H9 (cell line): ENCODE measurements at regions not wholly inside any gene's neighbourhood (a gene's known extent, or its start where the extent isn't known, plus 50 kb on each side); places are given as distances from the start of the nearest gene placed in this dataset.

Experiments used
- DNase-seq: peaks from one replicate; pipeline ENCODE4 v3.0.0-alpha.2; 2017
- H2AFZ ChIP-seq: one replicate; pipeline ENCODE4 v1.6.1; 2013; ENCODE audit warnings: mild to moderate bottlenecking, low read length, control low read depth, moderate library complexity
- H2AK5ac ChIP-seq: 2 replicates; pipeline ENCODE4 v1.6.1; 2013; ENCODE audit warnings: low read length, control low read depth, mixed read lengths; ENCODE audit not compliant: insufficient read length
- H2BK120ac ChIP-seq: one replicate; pipeline ENCODE4 v1.6.1; 2013; ENCODE audit warnings: low read depth, mild to moderate bottlenecking, low read length, control low read depth, inconsistent platforms; ENCODE audit not compliant: poor library complexity, severe bottlenecking
- H2BK12ac ChIP-seq: 2 replicates; pipeline ENCODE4 v1.6.1; 2013; ENCODE audit warnings: low read length, control low read depth, mixed read lengths, low read depth; ENCODE audit not compliant: insufficient read length
- H2BK15ac ChIP-seq: 2 replicates; pipeline ENCODE4 v1.6.1; 2013; ENCODE audit warnings: low read depth, low read length, control low read depth
- H2BK20ac ChIP-seq: one replicate; pipeline ENCODE4 v1.6.1; 2013; ENCODE audit warnings: low read depth, mild to moderate bottlenecking, low read length, control low read depth, inconsistent platforms; ENCODE audit not compliant: poor library complexity, severe bottlenecking
- H2BK5ac ChIP-seq: 2 replicates; pipeline ENCODE4 v1.6.1; 2013; ENCODE audit warnings: low read length, control low read depth, mixed read lengths; ENCODE audit not compliant: insufficient read length
- H3K14ac ChIP-seq: 2 replicates; pipeline ENCODE4 v1.6.1; 2013; ENCODE audit warnings: low read length, control low read depth; ENCODE audit not compliant: insufficient read depth
- H3K18ac ChIP-seq: 2 replicates; pipeline ENCODE4 v1.6.1; 2013; ENCODE audit warnings: low read depth, mild to moderate bottlenecking, mixed read lengths, low read length, control low read depth; ENCODE audit not compliant: insufficient read length
- H3K23ac ChIP-seq: 2 replicates; pipeline ENCODE4 v1.6.1; 2013; ENCODE audit warnings: low read length, control low read depth, mixed read lengths, low read depth; ENCODE audit not compliant: insufficient read length
- H3K23me2 ChIP-seq: 2 replicates; pipeline ENCODE4 v1.6.1; 2013; ENCODE audit warnings: low read depth, mild to moderate bottlenecking, mixed read lengths, low read length, control low read depth; ENCODE audit not compliant: insufficient read length, poor library complexity, severe bottlenecking
- H3K27ac ChIP-seq: 2 replicates; pipeline ENCODE4 v1.5.1; 2013; ENCODE audit warnings: low read length, control low read depth, mixed read lengths, low read depth; ENCODE audit not compliant: insufficient read length
- H3K27me3 ChIP-seq: 2 replicates; pipeline ENCODE4 v1.6.1; 2013; ENCODE audit warnings: low read length, control low read depth, inconsistent platforms; ENCODE audit not compliant: insufficient read depth
- H3K4ac ChIP-seq: 2 replicates; pipeline ENCODE4 v1.6.1; 2013; ENCODE audit warnings: low read depth, mild to moderate bottlenecking, control low read depth, inconsistent platforms, low read length, moderate library complexity
- H3K4me1 ChIP-seq: 2 replicates; pipeline ENCODE4 v1.6.1; 2013; ENCODE audit warnings: low read length, control low read depth, inconsistent platforms; ENCODE audit not compliant: insufficient read depth
- H3K4me2 ChIP-seq: 2 replicates; pipeline ENCODE4 v1.6.1; 2013; ENCODE audit warnings: low read length, control low read depth, mixed read lengths; ENCODE audit not compliant: insufficient read length, insufficient read depth
- H3K56ac ChIP-seq: 2 replicates; pipeline ENCODE4 v1.6.1; 2013; ENCODE audit warnings: low read depth, mild to moderate bottlenecking, mixed read lengths, low read length, control low read depth; ENCODE audit not compliant: insufficient read length
- H3K79me1 ChIP-seq: 2 replicates; pipeline ENCODE4 v1.6.1; 2013; ENCODE audit warnings: low read depth, mild to moderate bottlenecking, moderate library complexity, low read length, control low read depth, inconsistent platforms; ENCODE audit not compliant: insufficient read depth, poor library complexity, severe bottlenecking
- H3K79me2 ChIP-seq: 2 replicates; pipeline ENCODE4 v1.6.1; 2013; ENCODE audit warnings: low read length, control low read depth, inconsistent platforms; ENCODE audit not compliant: insufficient read depth
- H3K9ac ChIP-seq: 2 replicates; pipeline ENCODE4 v1.6.1; 2013; ENCODE audit warnings: low read length, control low read depth, mixed read lengths; ENCODE audit not compliant: insufficient read length; ENCODE audit errors: extremely low read depth
- H3K9me3 ChIP-seq: one replicate; pipeline ENCODE4 v1.6.1; 2013; ENCODE audit warnings: low read depth, low read length, inconsistent platforms; ENCODE audit not compliant: control insufficient read depth
- H3T11ph ChIP-seq: one replicate; pipeline ENCODE4 v1.6.1; 2013; ENCODE audit warnings: mild to moderate bottlenecking, low read length, control low read depth, inconsistent platforms
- H4K20me1 ChIP-seq: one replicate; pipeline ENCODE4 v1.6.1; 2013; ENCODE audit not compliant: control insufficient read depth, insufficient read length, insufficient read depth
- H4K5ac ChIP-seq: 2 replicates; pipeline ENCODE4 v1.6.1; 2013; ENCODE audit warnings: low read depth, mild to moderate bottlenecking, mixed read lengths, low read length, control low read depth; ENCODE audit not compliant: insufficient read length
- H4K8ac ChIP-seq: replicated peaks from 2 replicates; pipeline ENCODE4 v1.6.1; 2013; ENCODE audit warnings: low read length, control low read depth, mixed read lengths, low read depth; ENCODE audit not compliant: insufficient read length
- H4K91ac ChIP-seq: 2 replicates; pipeline ENCODE4 v1.6.1; 2013; ENCODE audit warnings: low read depth, mild to moderate bottlenecking, moderate library complexity, mixed read lengths, low read length, control low read depth; ENCODE audit not compliant: insufficient read length
- H3K27ac Mint-ChIP-seq, 3 experiments: 2 replicates in 2 of 3; 3 replicates in 1 of 3; pipeline ENCODE4 v1.8.0; 2020 to 2021; ENCODE audit warnings: mixed read lengths in 3 of 3, mild to moderate bottlenecking in 1 of 3, moderate library complexity in 1 of 3
- H3K27me3 Mint-ChIP-seq: 2 replicates; pipeline ENCODE4 v1.8.0; 2021; ENCODE audit warnings: low read depth, mild to moderate bottlenecking, moderate library complexity, mixed read lengths
- H3K36me3 Mint-ChIP-seq, 3 experiments: 2 replicates in 2 of 3; 3 replicates in 1 of 3; pipeline ENCODE4 v1.8.0; 2020 to 2021; ENCODE audit warnings: low read depth in 3 of 3, mixed read lengths in 3 of 3; ENCODE audit not compliant: insufficient read depth in 1 of 3
- H3K4me1 Mint-ChIP-seq, 2 experiments: 2 replicates each; pipeline ENCODE4 v1.8.0; 2020; ENCODE audit warnings: mixed read lengths in 2 of 2
- H3K4me3 Mint-ChIP-seq, 2 experiments: 2 replicates in 1 of 2; 3 replicates in 1 of 2; pipeline ENCODE4 v1.8.0; 2020 to 2021; ENCODE audit warnings: mild to moderate bottlenecking in 2 of 2, mixed read lengths in 2 of 2, moderate library complexity in 1 of 2
- H3K9me3 Mint-ChIP-seq, 2 experiments: 2 replicates in 1 of 2; 3 replicates in 1 of 2; pipeline ENCODE4 v1.8.0; 2020; ENCODE audit warnings: mild to moderate bottlenecking in 2 of 2, mixed read lengths in 2 of 2, moderate library complexity in 1 of 2
- CTCF ChIP-seq: fragments of 200-600 bp; sonication (generic); conservative IDR thresholded peaks from 3 replicates; pipeline ENCODE4 v1.8.0; 2021; ENCODE audit warnings: antibody characterized with exemption, mild to moderate bottlenecking
- WGBS: extraction: QIAGEN DNeasy Blood & Tissue Kit; methylation state at CpG from one replicate; pipeline ENCODE4 v1.1.7; 2013; ENCODE audit warnings: missing lambda C conversion rate, low lambda C conversion rate, mixed read lengths; ENCODE audit not compliant: insufficient read length; ENCODE audit errors: extremely low coverage; 5-methylcytosine and 5-hydroxymethylcytosine counted together

DNA sequence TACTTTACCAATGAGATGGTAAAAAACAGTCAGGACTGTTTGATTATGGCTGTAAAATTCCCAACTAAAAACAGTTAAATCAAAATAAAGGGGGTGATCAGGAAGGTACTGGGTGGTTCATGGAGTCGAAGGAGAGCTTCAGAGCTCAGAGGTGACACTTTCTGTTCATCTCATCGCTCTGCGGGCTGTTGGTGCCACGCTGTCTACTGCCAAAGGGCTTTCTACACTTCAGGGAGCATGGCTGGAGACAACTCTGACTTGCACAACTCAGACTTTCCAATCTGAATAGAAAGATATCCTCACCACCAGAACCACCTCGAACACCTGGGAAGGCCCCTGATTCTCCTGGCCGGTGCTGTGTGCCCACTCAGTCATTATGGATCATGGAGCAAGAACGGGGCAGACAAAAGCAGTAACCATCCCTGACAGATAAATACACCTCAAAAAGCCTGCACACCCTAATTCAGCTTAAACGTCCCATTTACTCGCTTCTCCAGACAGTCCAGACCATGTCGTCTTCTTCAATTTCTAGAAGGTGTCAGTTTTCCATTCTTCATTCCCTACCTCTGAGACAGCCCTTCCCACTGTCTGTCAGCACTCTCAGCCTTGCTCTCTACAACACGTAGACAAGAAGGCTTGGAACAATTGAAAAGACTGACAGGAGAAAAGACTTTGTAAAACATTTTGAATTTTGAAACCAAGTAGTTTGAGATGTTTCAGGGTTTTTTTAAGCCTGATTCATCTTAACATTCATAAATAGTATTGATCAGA, 348.7 kb upstream of the NFE2L3 start:
- H2BK20ac ChIP-seq, result no peak overlapping the region
- H4K8ac ChIP-seq, result no peak overlapping the region
- no peak overlapping the region for H2AFZ ChIP-seq
- H3K27me3 Mint-ChIP-seq, result no peaks in the 10 kb centered on the region; the same call in none of the 2 replicates
- no peak overlapping the region for H3K23ac ChIP-seq
- no peak overlapping the region for H2AK5ac ChIP-seq
- H4K20me1 ChIP-seq, result no peaks in the 10 kb centered on the region
- no peaks in the 10 kb centered on the region for H3K9me3 ChIP-seq
- no peak overlapping the region for H3K4ac ChIP-seq
- H3K23me2 ChIP-seq, result no peaks in the 10 kb centered on the region
- H2BK5ac ChIP-seq, result no peak overlapping the region
- no peak overlapping the region for H3K4me2 ChIP-seq
- H4K91ac ChIP-seq, result no peak overlapping the region
- H3K4me3 Mint-ChIP-seq, result no peak overlapping the region
- H3K27ac ChIP-seq, result no peak overlapping the region
- H3K27me3 ChIP-seq, result no peaks in the 10 kb centered on the region
- no peak overlapping the region for H3K56ac ChIP-seq
- no CpG with 5 or more reads among the region's 11 CpGs for WGBS
- H3K79me1 ChIP-seq, result no peaks in the 10 kb centered on the region
- H2BK15ac ChIP-seq, result no peak overlapping the region
- no peak overlapping the region for H3K9ac ChIP-seq
- H2BK12ac ChIP-seq, result no peak overlapping the region
- DNase-seq, result no peak
- H3K36me3 Mint-ChIP-seq, result no peaks in the 10 kb centered on the region
- H3K79me2 ChIP-seq, result no peaks in the 10 kb centered on the region
- no peaks in the 10 kb centered on the region for H3K4me1 ChIP-seq
- H3K18ac ChIP-seq, result no peak overlapping the region
- no peak overlapping the region for H3K27ac Mint-ChIP-seq
- H4K5ac ChIP-seq, result no peak overlapping the region
- no peak overlapping the region for H2BK120ac ChIP-seq
- H3K4me1 Mint-ChIP-seq, result no peaks in the 10 kb centered on the region
- no peaks in the 10 kb centered on the region for H3K9me3 Mint-ChIP-seq
- 0 out of 2 replicates have a peak overlapping the region, but pooled peaks have one; percentile 13 for H3K14ac ChIP-seq
- no peak for TF ChIP-seq CTCF
- no peak overlapping the region for H3T11ph ChIP-seq
